H9 (cell line): ENCODE measurements at regions not wholly inside any gene's neighbourhood (a gene's known extent, or its start where the extent isn't known, plus 50 kb on each side); places are given as distances from the start of the nearest gene placed in this dataset.

ENCODE experiments used
- DNase-seq: peaks from one replicate; pipeline ENCODE4 v3.0.0-alpha.2; 2017
- H2AFZ ChIP-seq: one replicate; pipeline ENCODE4 v1.6.1; 2013; ENCODE audit warnings: mild to moderate bottlenecking, low read length, control low read depth, moderate library complexity
- H2AK5ac ChIP-seq: 2 replicates; pipeline ENCODE4 v1.6.1; 2013; ENCODE audit warnings: low read length, control low read depth, mixed read lengths; ENCODE audit not compliant: insufficient read length
- H2BK120ac ChIP-seq: one replicate; pipeline ENCODE4 v1.6.1; 2013; ENCODE audit warnings: low read depth, mild to moderate bottlenecking, low read length, control low read depth, inconsistent platforms; ENCODE audit not compliant: poor library complexity, severe bottlenecking
- H2BK12ac ChIP-seq: 2 replicates; pipeline ENCODE4 v1.6.1; 2013; ENCODE audit warnings: low read length, control low read depth, mixed read lengths, low read depth; ENCODE audit not compliant: insufficient read length
- H2BK15ac ChIP-seq: 2 replicates; pipeline ENCODE4 v1.6.1; 2013; ENCODE audit warnings: low read depth, low read length, control low read depth
- H2BK20ac ChIP-seq: one replicate; pipeline ENCODE4 v1.6.1; 2013; ENCODE audit warnings: low read depth, mild to moderate bottlenecking, low read length, control low read depth, inconsistent platforms; ENCODE audit not compliant: poor library complexity, severe bottlenecking
- H2BK5ac ChIP-seq: 2 replicates; pipeline ENCODE4 v1.6.1; 2013; ENCODE audit warnings: low read length, control low read depth, mixed read lengths; ENCODE audit not compliant: insufficient read length
- H3K14ac ChIP-seq: 2 replicates; pipeline ENCODE4 v1.6.1; 2013; ENCODE audit warnings: low read length, control low read depth; ENCODE audit not compliant: insufficient read depth
- H3K18ac ChIP-seq: 2 replicates; pipeline ENCODE4 v1.6.1; 2013; ENCODE audit warnings: low read depth, mild to moderate bottlenecking, mixed read lengths, low read length, control low read depth; ENCODE audit not compliant: insufficient read length
- H3K23ac ChIP-seq: 2 replicates; pipeline ENCODE4 v1.6.1; 2013; ENCODE audit warnings: low read length, control low read depth, mixed read lengths, low read depth; ENCODE audit not compliant: insufficient read length
- H3K23me2 ChIP-seq: 2 replicates; pipeline ENCODE4 v1.6.1; 2013; ENCODE audit warnings: low read depth, mild to moderate bottlenecking, mixed read lengths, low read length, control low read depth; ENCODE audit not compliant: insufficient read length, poor library complexity, severe bottlenecking
- H3K27ac ChIP-seq: 2 replicates; pipeline ENCODE4 v1.5.1; 2013; ENCODE audit warnings: low read length, control low read depth, mixed read lengths, low read depth; ENCODE audit not compliant: insufficient read length
- H3K27me3 ChIP-seq: 2 replicates; pipeline ENCODE4 v1.6.1; 2013; ENCODE audit warnings: low read length, control low read depth, inconsistent platforms; ENCODE audit not compliant: insufficient read depth
- H3K4ac ChIP-seq: 2 replicates; pipeline ENCODE4 v1.6.1; 2013; ENCODE audit warnings: low read depth, mild to moderate bottlenecking, control low read depth, inconsistent platforms, low read length, moderate library complexity
- H3K4me1 ChIP-seq: 2 replicates; pipeline ENCODE4 v1.6.1; 2013; ENCODE audit warnings: low read length, control low read depth, inconsistent platforms; ENCODE audit not compliant: insufficient read depth
- H3K4me2 ChIP-seq: 2 replicates; pipeline ENCODE4 v1.6.1; 2013; ENCODE audit warnings: low read length, control low read depth, mixed read lengths; ENCODE audit not compliant: insufficient read length, insufficient read depth
- H3K56ac ChIP-seq: 2 replicates; pipeline ENCODE4 v1.6.1; 2013; ENCODE audit warnings: low read depth, mild to moderate bottlenecking, mixed read lengths, low read length, control low read depth; ENCODE audit not compliant: insufficient read length
- H3K79me1 ChIP-seq: 2 replicates; pipeline ENCODE4 v1.6.1; 2013; ENCODE audit warnings: low read depth, mild to moderate bottlenecking, moderate library complexity, low read length, control low read depth, inconsistent platforms; ENCODE audit not compliant: insufficient read depth, poor library complexity, severe bottlenecking
- H3K79me2 ChIP-seq: 2 replicates; pipeline ENCODE4 v1.6.1; 2013; ENCODE audit warnings: low read length, control low read depth, inconsistent platforms; ENCODE audit not compliant: insufficient read depth
- H3K9ac ChIP-seq: 2 replicates; pipeline ENCODE4 v1.6.1; 2013; ENCODE audit warnings: low read length, control low read depth, mixed read lengths; ENCODE audit not compliant: insufficient read length; ENCODE audit errors: extremely low read depth
- H3K9me3 ChIP-seq: one replicate; pipeline ENCODE4 v1.6.1; 2013; ENCODE audit warnings: low read depth, low read length, inconsistent platforms; ENCODE audit not compliant: control insufficient read depth
- H3T11ph ChIP-seq: one replicate; pipeline ENCODE4 v1.6.1; 2013; ENCODE audit warnings: mild to moderate bottlenecking, low read length, control low read depth, inconsistent platforms
- H4K20me1 ChIP-seq: one replicate; pipeline ENCODE4 v1.6.1; 2013; ENCODE audit not compliant: control insufficient read depth, insufficient read length, insufficient read depth
- H4K5ac ChIP-seq: 2 replicates; pipeline ENCODE4 v1.6.1; 2013; ENCODE audit warnings: low read depth, mild to moderate bottlenecking, mixed read lengths, low read length, control low read depth; ENCODE audit not compliant: insufficient read length
- H4K8ac ChIP-seq: replicated peaks from 2 replicates; pipeline ENCODE4 v1.6.1; 2013; ENCODE audit warnings: low read length, control low read depth, mixed read lengths, low read depth; ENCODE audit not compliant: insufficient read length
- H4K91ac ChIP-seq: 2 replicates; pipeline ENCODE4 v1.6.1; 2013; ENCODE audit warnings: low read depth, mild to moderate bottlenecking, moderate library complexity, mixed read lengths, low read length, control low read depth; ENCODE audit not compliant: insufficient read length
- H3K27ac Mint-ChIP-seq, 3 experiments: 2 replicates in 2 of 3; 3 replicates in 1 of 3; pipeline ENCODE4 v1.8.0; 2020 to 2021; ENCODE audit warnings: mixed read lengths in 3 of 3, mild to moderate bottlenecking in 1 of 3, moderate library complexity in 1 of 3
- H3K27me3 Mint-ChIP-seq: 2 replicates; pipeline ENCODE4 v1.8.0; 2021; ENCODE audit warnings: low read depth, mild to moderate bottlenecking, moderate library complexity, mixed read lengths
- H3K36me3 Mint-ChIP-seq, 3 experiments: 2 replicates in 2 of 3; 3 replicates in 1 of 3; pipeline ENCODE4 v1.8.0; 2020 to 2021; ENCODE audit warnings: low read depth in 3 of 3, mixed read lengths in 3 of 3; ENCODE audit not compliant: insufficient read depth in 1 of 3
- H3K4me1 Mint-ChIP-seq, 2 experiments: 2 replicates each; pipeline ENCODE4 v1.8.0; 2020; ENCODE audit warnings: mixed read lengths in 2 of 2
- H3K4me3 Mint-ChIP-seq, 2 experiments: 2 replicates in 1 of 2; 3 replicates in 1 of 2; pipeline ENCODE4 v1.8.0; 2020 to 2021; ENCODE audit warnings: mild to moderate bottlenecking in 2 of 2, mixed read lengths in 2 of 2, moderate library complexity in 1 of 2
- H3K9me3 Mint-ChIP-seq, 2 experiments: 2 replicates in 1 of 2; 3 replicates in 1 of 2; pipeline ENCODE4 v1.8.0; 2020; ENCODE audit warnings: mild to moderate bottlenecking in 2 of 2, mixed read lengths in 2 of 2, moderate library complexity in 1 of 2
- WGBS: extraction: QIAGEN DNeasy Blood & Tissue Kit; methylation state at CpG from one replicate; pipeline ENCODE4 v1.1.7; 2013; ENCODE audit warnings: missing lambda C conversion rate, low lambda C conversion rate, mixed read lengths; ENCODE audit not compliant: insufficient read length; ENCODE audit errors: extremely low coverage; 5-methylcytosine and 5-hydroxymethylcytosine counted together
- TF ChIP-seq, protein P1 (sequence below): fragments of 200-600 bp; sonication (generic); conservative IDR thresholded peaks from 3 replicates; pipeline ENCODE4 v1.8.0; 2021; ENCODE audit warnings: antibody characterized with exemption, mild to moderate bottlenecking

DNA sequence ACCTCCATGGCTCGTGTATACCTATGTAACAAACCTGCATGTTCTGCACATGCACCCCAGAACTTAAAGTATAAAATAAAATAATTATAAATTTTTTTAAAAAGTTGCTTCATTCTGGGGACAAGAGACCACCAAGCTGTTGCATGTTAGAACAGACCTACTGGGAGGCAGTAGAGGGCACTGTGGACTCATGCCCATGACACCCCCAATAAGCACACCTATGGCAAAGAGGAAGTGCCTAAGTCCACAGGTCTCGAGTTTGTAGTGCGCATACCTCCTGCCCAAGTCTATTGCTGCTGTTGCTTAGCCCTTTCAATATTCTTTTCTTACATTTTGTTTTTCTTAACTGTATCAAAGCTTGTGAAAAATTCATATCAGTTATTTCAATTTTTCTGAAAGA is 267.9 kb upstream of the THBS1 start:
- H3K23ac ChIP-seq = no peak overlapping the region
- no peaks in the 10 kb centered on the region for H4K20me1 ChIP-seq
- H2AK5ac ChIP-seq = no peak overlapping the region
- no peak overlapping the region for H3K56ac ChIP-seq
- H3K4me1 Mint-ChIP-seq = 0 out of 4 replicates have a peak, but pooled peaks cover 0 to 3% of the 10 kb centered on the region in 2 experiments
- no peak overlapping the region for H3K14ac ChIP-seq
- H4K8ac ChIP-seq = no peak overlapping the region
- H3K9ac ChIP-seq = no peak overlapping the region
- no peaks in the 10 kb centered on the region for H3K27me3 Mint-ChIP-seq
- H3K18ac ChIP-seq = no peak overlapping the region
- no peaks in the 10 kb centered on the region for H3K23me2 ChIP-seq
- H3K27ac Mint-ChIP-seq = no peak overlapping the region
- no peak overlapping the region for H3K27ac ChIP-seq
- no peak overlapping the region for H4K5ac ChIP-seq
- no peak overlapping the region for H2BK20ac ChIP-seq
- no peak overlapping the region for H3K4ac ChIP-seq
- no peaks in the 10 kb centered on the region for H3K4me1 ChIP-seq
- TF ChIP-seq, protein P1, sequence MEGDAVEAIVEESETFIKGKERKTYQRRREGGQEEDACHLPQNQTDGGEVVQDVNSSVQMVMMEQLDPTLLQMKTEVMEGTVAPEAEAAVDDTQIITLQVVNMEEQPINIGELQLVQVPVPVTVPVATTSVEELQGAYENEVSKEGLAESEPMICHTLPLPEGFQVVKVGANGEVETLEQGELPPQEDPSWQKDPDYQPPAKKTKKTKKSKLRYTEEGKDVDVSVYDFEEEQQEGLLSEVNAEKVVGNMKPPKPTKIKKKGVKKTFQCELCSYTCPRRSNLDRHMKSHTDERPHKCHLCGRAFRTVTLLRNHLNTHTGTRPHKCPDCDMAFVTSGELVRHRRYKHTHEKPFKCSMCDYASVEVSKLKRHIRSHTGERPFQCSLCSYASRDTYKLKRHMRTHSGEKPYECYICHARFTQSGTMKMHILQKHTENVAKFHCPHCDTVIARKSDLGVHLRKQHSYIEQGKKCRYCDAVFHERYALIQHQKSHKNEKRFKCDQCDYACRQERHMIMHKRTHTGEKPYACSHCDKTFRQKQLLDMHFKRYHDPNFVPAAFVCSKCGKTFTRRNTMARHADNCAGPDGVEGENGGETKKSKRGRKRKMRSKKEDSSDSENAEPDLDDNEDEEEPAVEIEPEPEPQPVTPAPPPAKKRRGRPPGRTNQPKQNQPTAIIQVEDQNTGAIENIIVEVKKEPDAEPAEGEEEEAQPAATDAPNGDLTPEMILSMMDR = peak; percentile 61
- H3K27me3 ChIP-seq = no peaks in the 10 kb centered on the region
- H3K4me2 ChIP-seq = no peak overlapping the region
- no peak for DNase-seq
- no peak overlapping the region for H2AFZ ChIP-seq
- no peaks in the 10 kb centered on the region for H3K36me3 Mint-ChIP-seq
- H2BK12ac ChIP-seq = no peak overlapping the region
- H3K79me1 ChIP-seq = no peaks in the 10 kb centered on the region
- H3K79me2 ChIP-seq = no peaks in the 10 kb centered on the region
- peaks cover 0 to 3% of the 10 kb centered on the region in 2 experiments; a peak in 1 of 5 replicates for H3K9me3 Mint-ChIP-seq
- H2BK120ac ChIP-seq = no peak overlapping the region
- H2BK15ac ChIP-seq = no peak overlapping the region
- H3K4me3 Mint-ChIP-seq = no peak overlapping the region
- no peak overlapping the region for H4K91ac ChIP-seq
- H3T11ph ChIP-seq = no peak overlapping the region
- H2BK5ac ChIP-seq = no peak overlapping the region
- no peaks in the 10 kb centered on the region for H3K9me3 ChIP-seq
- WGBS = no CpG with 5 or more reads among the region's 3 CpGs
